ENCODE measurements at regions not wholly inside any gene's neighbourhood (a gene's known extent, or its start where the extent isn't known, plus 50 kb on each side); places are given as distances from the start of the nearest gene placed in this dataset.

DNA sequence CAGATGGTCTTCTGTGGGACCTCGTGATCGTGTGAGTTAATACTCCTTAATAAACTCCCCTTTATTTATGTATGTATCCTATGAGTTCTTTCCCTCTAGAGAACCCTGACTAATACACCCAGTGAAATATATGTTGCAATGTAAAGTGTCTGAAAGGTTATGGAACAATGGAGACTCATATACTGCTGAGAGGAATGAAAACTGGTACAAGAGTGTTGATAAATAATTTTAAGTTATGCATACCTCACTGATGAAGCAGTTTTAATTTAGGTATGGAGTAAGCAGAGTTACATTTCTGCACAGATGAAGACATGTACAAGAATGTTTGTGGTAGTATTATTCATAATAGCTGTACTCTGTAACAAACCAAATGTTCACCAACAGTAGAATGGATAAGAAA is 438.3 kb downstream of the TAF11L14 start:
- DNase-seq (ENCODE audit: low read depth, low spot score): no peak
- in situ Hi-C loops (cut with HindIII; ENCODE audit: low sequenced_read_pairs): no loop called here
- TF ChIP-seq, protein P1, sequence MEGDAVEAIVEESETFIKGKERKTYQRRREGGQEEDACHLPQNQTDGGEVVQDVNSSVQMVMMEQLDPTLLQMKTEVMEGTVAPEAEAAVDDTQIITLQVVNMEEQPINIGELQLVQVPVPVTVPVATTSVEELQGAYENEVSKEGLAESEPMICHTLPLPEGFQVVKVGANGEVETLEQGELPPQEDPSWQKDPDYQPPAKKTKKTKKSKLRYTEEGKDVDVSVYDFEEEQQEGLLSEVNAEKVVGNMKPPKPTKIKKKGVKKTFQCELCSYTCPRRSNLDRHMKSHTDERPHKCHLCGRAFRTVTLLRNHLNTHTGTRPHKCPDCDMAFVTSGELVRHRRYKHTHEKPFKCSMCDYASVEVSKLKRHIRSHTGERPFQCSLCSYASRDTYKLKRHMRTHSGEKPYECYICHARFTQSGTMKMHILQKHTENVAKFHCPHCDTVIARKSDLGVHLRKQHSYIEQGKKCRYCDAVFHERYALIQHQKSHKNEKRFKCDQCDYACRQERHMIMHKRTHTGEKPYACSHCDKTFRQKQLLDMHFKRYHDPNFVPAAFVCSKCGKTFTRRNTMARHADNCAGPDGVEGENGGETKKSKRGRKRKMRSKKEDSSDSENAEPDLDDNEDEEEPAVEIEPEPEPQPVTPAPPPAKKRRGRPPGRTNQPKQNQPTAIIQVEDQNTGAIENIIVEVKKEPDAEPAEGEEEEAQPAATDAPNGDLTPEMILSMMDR (IDR thresholded peaks at IDR 0.05; ENCODE audit: low read depth, low read length): no peak
- no peak overlapping the region for H3K4me3 ChIP-seq (ENCODE audit: low read depth, low read length)

GRCh38 chr5:18074961-18075360 is 440.7 kb downstream of the TAF11L14 start:
- TF ChIP-seq, protein P1 (IDR thresholded peaks at IDR 0.05; ENCODE audit: low read depth, low read length): no peak
- in situ Hi-C loops (cut with HindIII; ENCODE audit: low sequenced_read_pairs): no loop called here
- no peak for DNase-seq (ENCODE audit: low read depth, low spot score)
- no peak overlapping the region for H3K4me3 ChIP-seq (ENCODE audit: low read depth, low read length)

GRCh38 chr5:18078157-18078556 is 443.9 kb downstream of the TAF11L14 start:
- in situ Hi-C loops (cut with HindIII; ENCODE audit: low sequenced_read_pairs): no loop called here
- no peak overlapping the region for H3K4me3 ChIP-seq (ENCODE audit: low read depth, low read length)
- DNase-seq (ENCODE audit: low read depth, low spot score): no peak
- TF ChIP-seq, protein P1 (IDR thresholded peaks at IDR 0.05; ENCODE audit: low read depth, low read length): no peak

- DNase-seq (ENCODE audit: low read depth, low spot score): no peak
- in situ Hi-C loops (cut with HindIII; ENCODE audit: low sequenced_read_pairs): no loop called here
- no peak overlapping the region for H3K4me3 ChIP-seq (ENCODE audit: low read depth, low read length)
- TF ChIP-seq, protein P1 (IDR thresholded peaks at IDR 0.05; ENCODE audit: low read depth, low read length): no peak
Observed at GRCh38 chr5:18079831-18080230, 445.6 kb downstream of the TAF11L14 start.

DNA sequence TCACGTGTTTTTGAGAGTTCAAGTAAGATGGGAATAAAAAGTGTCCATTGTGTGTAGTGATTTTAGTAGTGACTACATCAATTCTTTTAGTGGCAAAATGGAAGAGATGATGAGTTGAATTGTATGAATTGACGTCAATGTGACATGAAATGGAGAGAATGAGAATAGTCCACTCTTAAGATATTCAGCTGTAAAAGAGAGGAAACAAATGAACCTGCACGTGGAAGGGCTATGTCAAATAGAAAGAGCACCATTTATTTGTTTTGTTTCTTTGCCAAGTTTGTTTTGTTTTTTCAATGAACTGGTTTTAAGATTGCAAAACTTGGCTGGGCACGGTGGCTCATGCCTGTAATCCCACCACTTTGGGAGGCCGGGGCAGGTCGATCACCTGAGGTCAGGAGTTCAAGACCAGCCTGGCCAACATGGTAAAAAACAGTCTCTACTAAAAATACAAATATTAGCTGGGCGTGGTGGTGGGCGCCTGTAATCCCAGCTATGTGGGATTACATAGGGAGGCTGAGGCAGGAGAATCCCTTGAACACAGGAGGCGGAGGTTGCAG is 453.8 kb downstream of the TAF11L14 start:
- no peak overlapping the region for H3K4me3 ChIP-seq (ENCODE audit: low read depth, low read length)
- TF ChIP-seq, protein P1 (IDR thresholded peaks at IDR 0.05; ENCODE audit: low read depth, low read length): no peak
- no peak for DNase-seq (ENCODE audit: low read depth, low spot score)
- in situ Hi-C loops (cut with HindIII; ENCODE audit: low sequenced_read_pairs): no loop called here

- H3K4me3 ChIP-seq (ENCODE audit: low read depth, low read length): no peak overlapping the region
- in situ Hi-C loops (cut with HindIII; ENCODE audit: low sequenced_read_pairs): no loop called here
- DNase-seq (ENCODE audit: low read depth, low spot score): no peak
- TF ChIP-seq, protein P1 (IDR thresholded peaks at IDR 0.05; ENCODE audit: low read depth, low read length): no peak
Observed at GRCh38 chr5:18090177-18090576, 455.9 kb downstream of the TAF11L14 start.

GRCh38 chr5:18091142-18091541 is 456.9 kb downstream of the TAF11L14 start:
- no peak for DNase-seq (ENCODE audit: low read depth, low spot score)
- TF ChIP-seq, protein P1 (IDR thresholded peaks at IDR 0.05; ENCODE audit: low read depth, low read length): no peak
- no peak overlapping the region for H3K4me3 ChIP-seq (ENCODE audit: low read depth, low read length)
- in situ Hi-C loops (cut with HindIII; ENCODE audit: low sequenced_read_pairs): no loop called here

Data from astrocyte of the spinal cord (primary cell).